IMR-90 (cell line): ENCODE measurements at regions not wholly inside any gene's neighbourhood (a gene's known extent, or its start where the extent isn't known, plus 50 kb on each side); places are given as distances from the start of the nearest gene placed in this dataset.

Experiments
- ATAC-seq: fragments of 200-7000 bp; cut with Tn5 transposase; 2 replicates; pipeline ENCODE4 v1.9.1; 2020; ENCODE audit warnings: low read depth, mild to moderate bottlenecking, moderate library complexity
- BruUV-seq: library from RNA; stranded (reverse); fragments of 400-500 nt; replicated peaks from 2 replicates; lab custom pipeline; 2021; lab: Mats Ljungman, UMichigan
- CTCF ChIA-PET: fragments of 300-600 bp; formaldehyde crosslinking; extraction: SDS; loops from one replicate; lab custom pipeline; 2021; ENCODE audit warnings: antibody characterized with exemption; lab: Yijun Ruan, JAX
- POLR2A ChIA-PET: fragments of 300-600 bp; sonication (Branson Sonifier 250); formaldehyde crosslinking; loops from one replicate; lab custom pipeline; 2022; ENCODE audit warnings: antibody characterized with exemption; ENCODE audit not compliant: unreplicated experiment; lab: Charles Lee
- DNase-seq: peaks from one replicate; pipeline ENCODE4 v3.0.0; 2013
- H2AFZ ChIP-seq: replicated peaks from 2 replicates; pipeline ENCODE3; 2013; ENCODE audit warnings: low read length, mild to moderate bottlenecking; ENCODE audit not compliant: poor library complexity
- H2AK5ac ChIP-seq: 2 replicates; pipeline ENCODE4 v1.6.1; 2013; ENCODE audit warnings: low read depth, low read length, inconsistent platforms
- H2AK9ac ChIP-seq: replicated peaks from 2 replicates; pipeline ENCODE3; 2013; ENCODE audit warnings: mild to moderate bottlenecking, low read depth, low read length, moderate library complexity; ENCODE audit not compliant: poor library complexity
- H2BK120ac ChIP-seq: 2 replicates; pipeline ENCODE4 v1.6.1; 2013; ENCODE audit warnings: low read depth, low read length, inconsistent platforms
- H2BK15ac ChIP-seq: 3 replicates; pipeline ENCODE4 v1.6.1; 2013; ENCODE audit warnings: low read depth, low read length, inconsistent platforms
- H2BK20ac ChIP-seq: 2 replicates; pipeline ENCODE4 v1.6.1; 2013; ENCODE audit warnings: low read depth, mild to moderate bottlenecking, inconsistent platforms, low read length, moderate library complexity
- H2BK5ac ChIP-seq: 2 replicates; pipeline ENCODE4 v1.6.1; 2013; ENCODE audit warnings: mild to moderate bottlenecking, low read depth, low read length, inconsistent platforms; ENCODE audit not compliant: poor library complexity, severe bottlenecking
- H3K14ac ChIP-seq: replicated peaks from 2 replicates; pipeline ENCODE4 v1.6.1; 2013; ENCODE audit warnings: low read depth, low read length, inconsistent platforms
- H3K18ac ChIP-seq: 2 replicates; pipeline ENCODE4 v1.6.1; 2013; ENCODE audit warnings: low read depth, low read length, control low read depth
- H3K23ac ChIP-seq: 2 replicates; pipeline ENCODE4 v1.6.1; 2013; ENCODE audit warnings: low read depth, low read length, inconsistent platforms
- H3K27ac ChIP-seq: 2 replicates; pipeline ENCODE4 v1.5.1; 2013; ENCODE audit warnings: mild to moderate bottlenecking, control low read depth, low read length; ENCODE audit not compliant: insufficient read depth
- H3K27me3 ChIP-seq: 2 replicates; pipeline ENCODE4 v1.6.1; 2013; ENCODE audit warnings: low read length; ENCODE audit not compliant: control insufficient read depth, insufficient read depth
- H3K36me3 ChIP-seq: 2 replicates; pipeline ENCODE4 v1.6.1; 2013; ENCODE audit warnings: low read length, mixed read lengths; ENCODE audit not compliant: control insufficient read depth, insufficient read depth
- H3K4ac ChIP-seq: 2 replicates; pipeline ENCODE4 v1.6.1; 2013; ENCODE audit warnings: low read depth, low read length, inconsistent platforms
- H3K4me1 ChIP-seq: 2 replicates; pipeline ENCODE4 v1.6.1; 2013; ENCODE audit warnings: low read length, mixed read lengths; ENCODE audit not compliant: control insufficient read depth, insufficient read depth
- H3K4me2 ChIP-seq: 2 replicates; pipeline ENCODE4 v1.6.1; 2013; ENCODE audit warnings: low read depth, mild to moderate bottlenecking, control low read depth, low read length, moderate library complexity
- H3K4me3 ChIP-seq: 2 replicates; pipeline ENCODE4 v1.5.1; 2013; ENCODE audit warnings: low read depth, mild to moderate bottlenecking, control low read depth, low read length, moderate library complexity; ENCODE audit not compliant: insufficient read depth
- H3K56ac ChIP-seq: 2 replicates; pipeline ENCODE4 v1.6.1; 2013; ENCODE audit warnings: low read length, inconsistent platforms; ENCODE audit not compliant: insufficient read depth; ENCODE audit errors: extremely low read depth
- H3K79me1 ChIP-seq, 2 experiments: 2 replicates each; pipeline ENCODE4 v1.6.1; 2013; ENCODE audit warnings: low read length in 2 of 2, inconsistent platforms in 1 of 2, low read depth in 1 of 2
- H3K9ac ChIP-seq: 2 replicates; pipeline ENCODE4 v1.6.1; 2013; ENCODE audit warnings: low read depth, low read length, control low read depth
- H3K9me1 ChIP-seq: 2 replicates; pipeline ENCODE4 v1.6.1; 2013; ENCODE audit warnings: low read length, inconsistent platforms; ENCODE audit not compliant: insufficient read depth
- H3K9me3 ChIP-seq: 2 replicates; pipeline ENCODE4 v1.6.1; 2013; ENCODE audit warnings: low read length; ENCODE audit not compliant: control insufficient read depth, insufficient read depth
- H4K20me1 ChIP-seq: 2 replicates; pipeline ENCODE4 v1.6.1; 2013; ENCODE audit warnings: low read length, inconsistent platforms; ENCODE audit not compliant: insufficient read depth
- H4K5ac ChIP-seq: 2 replicates; pipeline ENCODE4 v1.6.1; 2013; ENCODE audit warnings: mild to moderate bottlenecking, low read depth, low read length, control low read depth
- H4K8ac ChIP-seq, 2 experiments: 2 replicates each; pipeline ENCODE4 v1.6.1; 2013; ENCODE audit warnings: low read depth in 2 of 2, low read length in 2 of 2, control low read depth in 1 of 2, inconsistent platforms in 1 of 2
- H4K91ac ChIP-seq: 2 replicates; pipeline ENCODE4 v1.6.1; 2013; ENCODE audit warnings: low read depth, low read length, inconsistent platforms; ENCODE audit not compliant: insufficient read depth
- MAFK ChIP-seq: IDR thresholded peaks from 2 replicates; pipeline ENCODE4 v1.6.1; 2012; ENCODE audit warnings: low read depth, low read length, improper control_type of control experiment
- POLR2A ChIP-seq: IDR thresholded peaks from 2 replicates; pipeline ENCODE4 v1.6.1; 2012; ENCODE audit warnings: mild to moderate bottlenecking, low read depth, low read length
- RFX5 ChIP-seq: IDR thresholded peaks from 2 replicates; pipeline ENCODE4 v1.8.0; 2012; ENCODE audit warnings: low read depth, mild to moderate bottlenecking, low read length, moderate library complexity
- SMC3 ChIP-seq: fragments of 150-350 bp; IDR thresholded peaks from 2 replicates; pipeline ENCODE4 v1.6.1; 2016; ENCODE audit warnings: low read depth, mild to moderate bottlenecking, antibody characterized with exemption, low read length, moderate library complexity
- WGBS, 2 experiments: methylation state at CpG; one replicate each; pipeline versions ENCODE4 v1.1.5 to v1.1.7; 2013; ENCODE audit warnings: missing lambda C conversion rate in 2 of 2; ENCODE audit not compliant: insufficient read length in 1 of 2; ENCODE audit errors: extremely low coverage in 2 of 2; 5-methylcytosine and 5-hydroxymethylcytosine counted together
- dilution Hi-C: fragments of 300-500 bp; cut with HindIII; formaldehyde crosslinking; loops from one replicate; pipeline ENCODE4 v1.14.3; 2018; ENCODE audit warnings: low sequenced_read_pairs; ENCODE audit not compliant: unreplicated experiment
- in situ Hi-C: fragments of 300-500 bp; cut with MboI; formaldehyde crosslinking; loops from 3 replicates; pipeline ENCODE4 v1.14.3; 2019; ENCODE audit warnings: low sequenced_read_pairs, inconsistent platforms, mixed read lengths
- intact Hi-C: fragments of 100-400 bp; cut with micrococcal nuclease; formaldehyde crosslinking; loops from 2 replicates; pipeline ENCODE4 v1.10.0; 2022

- no peak overlapping the region for H3K4ac ChIP-seq
- 0 out of 2 replicates have a peak, but pooled peaks cover 3% of the 10 kb centered on the region for H3K9me3 ChIP-seq
- H3K27me3 ChIP-seq = no peaks in the 10 kb centered on the region
- H3K56ac ChIP-seq = no peak overlapping the region
- no peak overlapping the region for H3K4me3 ChIP-seq
- TF ChIP-seq RFX5 (no peak), MAFK (peak; percentile 45), POLR2A (no peak), SMC3 (no peak)
- no peak overlapping the region for H4K91ac ChIP-seq
- no peaks in the 10 kb centered on the region for H3K9me1 ChIP-seq
- in situ Hi-C loops (no loop called here), intact Hi-C loops (no loop called here), dilution Hi-C loops (no loop called here)
- H2BK15ac ChIP-seq = no peak overlapping the region
- POLR2A ChIA-PET = no interaction called here
- H4K20me1 ChIP-seq = no peaks in the 10 kb centered on the region
- H3K4me2 ChIP-seq = no peak overlapping the region
- no peak overlapping the region for H3K14ac ChIP-seq
- ATAC-seq (no peak), DNase-seq (no peak)
- WGBS, 2 experiments = 100% methylated on average over 1 of the region's 2 CpGs; no CpG with 5 or more reads in 1 of the 2 experiments
- H2BK120ac ChIP-seq = no peak overlapping the region
- H3K18ac ChIP-seq = no peak overlapping the region
- no peaks in the 10 kb centered on the region for H3K36me3 ChIP-seq
- CTCF ChIA-PET = no interaction called here
- no peak overlapping the region for H3K23ac ChIP-seq
- H2AK5ac ChIP-seq = no peak overlapping the region
- no peak overlapping the region for H2AFZ ChIP-seq
- no peak overlapping the region for H2AK9ac ChIP-seq
- H3K79me1 ChIP-seq = no peaks in the 10 kb centered on the region
- H2BK20ac ChIP-seq = no peak overlapping the region
- H4K5ac ChIP-seq = no peak overlapping the region
- no peak overlapping the region for H3K9ac ChIP-seq
- no TSS peak for BruUV-seq
- H2BK5ac ChIP-seq = no peak overlapping the region
- H3K27ac ChIP-seq = no peak overlapping the region
- H3K4me1 ChIP-seq = no peaks in the 10 kb centered on the region
- H4K8ac ChIP-seq = no peak overlapping the region
Measured at GRCh38 chr9:1598270-1598669, 416.9 kb upstream of the SMARCA2 start.
